B cell (primary cell): ENCODE measurements at regions not wholly inside any gene's neighbourhood (a gene's known extent, or its start where the extent isn't known, plus 50 kb on each side); places are given as distances from the start of the nearest gene placed in this dataset.

ENCODE experiments used
- CTCF ChIP-seq: fragments of 200-600 bp; IDR thresholded peaks from one replicate; pipeline ENCODE4 v1.8.0; 2022; ENCODE audit warnings: antibody characterized with exemption, mild to moderate bottlenecking
- EZH2 ChIP-seq: IDR thresholded peaks from 2 replicates; pipeline ENCODE4 v1.6.1; 2012; ENCODE audit warnings: borderline replicate concordance, low read depth, mild to moderate bottlenecking, moderate library complexity, low read length; ENCODE audit not compliant: insufficient read depth, poor library complexity, severe bottlenecking

- TF ChIP-seq CTCF = no peak
- TF ChIP-seq EZH2 = no peak
Observed at GRCh38 chr9:71446473-71447411, 321.6 kb downstream of the CEMIP2 start.
